ENCODE measurements at regions not wholly inside any gene's neighbourhood (a gene's known extent, or its start where the extent isn't known, plus 50 kb on each side); places are given as distances from the start of the nearest gene placed in this dataset.

DNA sequence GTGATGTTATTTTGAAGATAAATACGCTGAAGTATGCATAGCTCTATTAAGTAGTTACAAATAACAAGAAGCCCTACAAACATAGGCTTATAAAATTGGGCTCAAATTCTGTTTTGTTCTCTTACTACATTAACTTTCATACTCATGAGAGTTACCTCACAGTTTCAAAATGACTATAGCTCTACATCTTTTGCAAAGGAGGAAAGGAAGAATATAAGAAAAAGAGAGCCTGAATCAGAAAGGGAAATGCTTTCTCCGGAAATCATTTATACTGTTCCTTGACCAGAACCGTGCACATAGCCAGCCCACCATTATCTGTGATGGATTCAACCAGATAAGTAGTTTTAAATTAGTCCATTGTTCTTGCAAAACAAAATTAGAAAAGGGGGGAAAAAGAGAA is 1252.1 kb downstream of the NCAM2 start:
- TF ChIP-seq, protein P1, sequence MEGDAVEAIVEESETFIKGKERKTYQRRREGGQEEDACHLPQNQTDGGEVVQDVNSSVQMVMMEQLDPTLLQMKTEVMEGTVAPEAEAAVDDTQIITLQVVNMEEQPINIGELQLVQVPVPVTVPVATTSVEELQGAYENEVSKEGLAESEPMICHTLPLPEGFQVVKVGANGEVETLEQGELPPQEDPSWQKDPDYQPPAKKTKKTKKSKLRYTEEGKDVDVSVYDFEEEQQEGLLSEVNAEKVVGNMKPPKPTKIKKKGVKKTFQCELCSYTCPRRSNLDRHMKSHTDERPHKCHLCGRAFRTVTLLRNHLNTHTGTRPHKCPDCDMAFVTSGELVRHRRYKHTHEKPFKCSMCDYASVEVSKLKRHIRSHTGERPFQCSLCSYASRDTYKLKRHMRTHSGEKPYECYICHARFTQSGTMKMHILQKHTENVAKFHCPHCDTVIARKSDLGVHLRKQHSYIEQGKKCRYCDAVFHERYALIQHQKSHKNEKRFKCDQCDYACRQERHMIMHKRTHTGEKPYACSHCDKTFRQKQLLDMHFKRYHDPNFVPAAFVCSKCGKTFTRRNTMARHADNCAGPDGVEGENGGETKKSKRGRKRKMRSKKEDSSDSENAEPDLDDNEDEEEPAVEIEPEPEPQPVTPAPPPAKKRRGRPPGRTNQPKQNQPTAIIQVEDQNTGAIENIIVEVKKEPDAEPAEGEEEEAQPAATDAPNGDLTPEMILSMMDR (conservative IDR thresholded peaks at IDR 0.05), result no peak
- TF ChIP-seq EZH2 (IDR thresholded peaks at IDR 0.05; ENCODE audit: low read depth), result no peak
